Osteoblast (primary cell): ENCODE measurements at regions not wholly inside any gene's neighbourhood (a gene's known extent, or its start where the extent isn't known, plus 50 kb on each side); places are given as distances from the start of the nearest gene placed in this dataset.

Experiments
- DNase-seq: peaks from one replicate; pipeline ENCODE4 v3.0.0; 2011; ENCODE audit warnings: low spot score, mixed read lengths; ENCODE audit not compliant: insufficient read length; ENCODE audit errors: missing footprints
- H2AFZ ChIP-seq: 2 replicates; pipeline ENCODE4 v1.6.0; 2011; ENCODE audit warnings: mild to moderate bottlenecking, low read length
- H3K27ac ChIP-seq: 2 replicates; pipeline ENCODE4 v1.5.1; 2011; ENCODE audit warnings: mild to moderate bottlenecking, low read depth, low read length, moderate library complexity
- H3K27me3 ChIP-seq: 2 replicates; pipeline ENCODE4 v1.6.0; 2012; ENCODE audit warnings: mild to moderate bottlenecking, control low read depth, inconsistent platforms, low read length, moderate library complexity; ENCODE audit not compliant: insufficient read depth
- H3K36me3 ChIP-seq: 2 replicates; pipeline ENCODE4 v1.5.1; 2011; ENCODE audit warnings: mild to moderate bottlenecking, low read length, control low read depth, moderate library complexity; ENCODE audit not compliant: insufficient read depth
- H3K4me1 ChIP-seq: 2 replicates; pipeline ENCODE4 v1.5.1; 2011; ENCODE audit warnings: mild to moderate bottlenecking, low read length, control low read depth, moderate library complexity; ENCODE audit not compliant: insufficient read depth
- H3K4me2 ChIP-seq: 2 replicates; pipeline ENCODE4 v1.6.0; 2011; ENCODE audit warnings: mild to moderate bottlenecking, low read length; ENCODE audit not compliant: insufficient read depth
- H3K4me3 ChIP-seq: fragments of 200-600 bp; sonication (generic); 3 replicates; pipeline ENCODE4 v1.5.1; 2012; ENCODE audit warnings: mild to moderate bottlenecking, low read length, inconsistent platforms; ENCODE audit not compliant: insufficient read depth
- H3K79me2 ChIP-seq: 2 replicates; pipeline ENCODE4 v1.6.0; 2012; ENCODE audit warnings: mild to moderate bottlenecking, low read length, control low read depth, inconsistent platforms; ENCODE audit not compliant: insufficient read depth
- H3K9me3 ChIP-seq: 2 replicates; pipeline ENCODE4 v1.5.1; 2011; ENCODE audit warnings: low read depth, low read length, control low read depth
- H4K20me1 ChIP-seq: 2 replicates; pipeline ENCODE4 v1.6.0; 2012; ENCODE audit warnings: mild to moderate bottlenecking, low read length, control low read depth; ENCODE audit not compliant: insufficient read depth
- CTCF ChIP-seq: IDR thresholded peaks from 2 replicates; pipeline ENCODE4 v1.5.1; 2011; ENCODE audit warnings: mild to moderate bottlenecking, low read depth, low read length, moderate library complexity; ENCODE audit errors: extremely low read depth

GRCh38 chr3:194079702-194080172 lies 56.2 kb upstream of the HES1 start:
- no peaks in the 10 kb centered on the region for H3K36me3 ChIP-seq
- H3K4me1 ChIP-seq, result peaks cover 14% of the 10 kb centered on the region
- H4K20me1 ChIP-seq, result no peaks in the 10 kb centered on the region
- H3K4me2 ChIP-seq, result no peak overlapping the region
- H3K9me3 ChIP-seq, result no peaks in the 10 kb centered on the region
- no peaks in the 10 kb centered on the region for H3K79me2 ChIP-seq
- no peak for DNase-seq
- no peak for TF ChIP-seq CTCF
- H3K4me3 ChIP-seq, result no peak overlapping the region
- H2AFZ ChIP-seq, result no peak overlapping the region
- H3K27ac ChIP-seq, result no peak overlapping the region
- H3K27me3 ChIP-seq, result peaks cover 10% of the 10 kb centered on the region

GRCh38 chr3:194080436-194080835 lies 55.5 kb upstream of the HES1 start:
- Histone ChIP-seq H3K9me3 (no peaks in the 10 kb centered on the region), H3K4me1 (peaks cover 14% of the 10 kb centered on the region), H3K27me3 (peaks cover 10% of the 10 kb centered on the region), H3K4me2 (no peak overlapping the region), H3K36me3 (no peaks in the 10 kb centered on the region), H4K20me1 (no peaks in the 10 kb centered on the region), H3K79me2 (no peaks in the 10 kb centered on the region), H3K4me3 (no peak overlapping the region), H3K27ac (no peak overlapping the region), H2AFZ (no peak overlapping the region)
- TF ChIP-seq CTCF, result no peak
- DNase-seq, result no peak

GRCh38 chr3:194080913-194081800 lies 54.8 kb upstream of the HES1 start:
- Histone ChIP-seq H3K27me3 (peaks cover 10% of the 10 kb centered on the region), H3K79me2 (no peaks in the 10 kb centered on the region), H3K9me3 (no peaks in the 10 kb centered on the region), H3K4me3 (no peak overlapping the region), H2AFZ (no peak overlapping the region), H3K4me1 (peaks cover 10% of the 10 kb centered on the region), H3K36me3 (no peaks in the 10 kb centered on the region), H3K27ac (no peak overlapping the region), H3K4me2 (no peak overlapping the region), H4K20me1 (no peaks in the 10 kb centered on the region)
- no peak for TF ChIP-seq CTCF
- DNase-seq, result no peak

- TF ChIP-seq CTCF, result no peak
- no peaks in the 10 kb centered on the region for H4K20me1 ChIP-seq
- H3K9me3 ChIP-seq, result no peaks in the 10 kb centered on the region
- H3K79me2 ChIP-seq, result no peaks in the 10 kb centered on the region
- no peak overlapping the region for H2AFZ ChIP-seq
- H3K27me3 ChIP-seq, result peaks cover 10% of the 10 kb centered on the region
- H3K27ac ChIP-seq, result no peak overlapping the region
- no peaks in the 10 kb centered on the region for H3K36me3 ChIP-seq
- no peak overlapping the region for H3K4me2 ChIP-seq
- no peak for DNase-seq
- H3K4me1 ChIP-seq, result peaks cover 10% of the 10 kb centered on the region
- H3K4me3 ChIP-seq, result no peak overlapping the region
Measured at GRCh38 chr3:194081826-194082225, 54.1 kb upstream of the HES1 start.
